H1 (cell line): ENCODE measurements at regions not wholly inside any gene's neighbourhood (a gene's known extent, or its start where the extent isn't known, plus 50 kb on each side); places are given as distances from the start of the nearest gene placed in this dataset.

Experiments used
- CTCF ChIA-PET: fragments of 300-600 bp; sonication (Branson Sonifier 250); formaldehyde crosslinking; loops from one replicate; lab custom pipeline; 2021; ENCODE audit not compliant: partially characterized antibody; lab: Charles Lee
- POLR2A ChIA-PET: fragments of 300-600 bp; sonication (Branson Sonifier 250); formaldehyde crosslinking; loops from one replicate; lab custom pipeline; 2021; ENCODE audit warnings: inconsistent platforms; ENCODE audit not compliant: partially characterized antibody; lab: Charles Lee
- DNase-seq, 2 experiments: peaks; one replicate each; pipeline versions ENCODE4 v3.0.0 to v3.0.0-alpha.2; 2010 to 2022; ENCODE audit warnings: low spot score in 2 of 2, low read depth in 1 of 2, mixed read lengths in 1 of 2
- FAIRE-seq: peaks from 2 replicates; lab custom pipeline; 2011; peaks lifted over from hg19 to GRCh38; lab: Jason Lieb, UNC
- H2AFZ ChIP-seq: 2 replicates; pipeline ENCODE4 v1.8.1; 2012; ENCODE audit warnings: low read length, inconsistent platforms
- H2AK5ac ChIP-seq: 2 replicates; pipeline ENCODE4 v1.6.1; 2013; ENCODE audit warnings: low read depth, low read length
- H2BK120ac ChIP-seq: replicated peaks from 2 replicates; pipeline ENCODE3; 2013; ENCODE audit warnings: low read depth, low read length, inconsistent platforms
- H2BK12ac ChIP-seq: 2 replicates; pipeline ENCODE4 v1.6.1; 2013; ENCODE audit warnings: low read depth, low read length
- H2BK15ac ChIP-seq: 2 replicates; pipeline ENCODE4 v1.6.1; 2013; ENCODE audit warnings: low read length
- H2BK20ac ChIP-seq: 2 replicates; pipeline ENCODE4 v1.6.1; 2013; ENCODE audit warnings: low read length
- H2BK5ac ChIP-seq: 2 replicates; pipeline ENCODE4 v1.6.1; 2013; ENCODE audit warnings: low read depth, low read length
- H3K14ac ChIP-seq: 2 replicates; pipeline ENCODE4 v1.6.1; 2013; ENCODE audit warnings: inconsistent platforms; ENCODE audit not compliant: insufficient read length
- H3K18ac ChIP-seq: 2 replicates; pipeline ENCODE4 v1.6.1; 2013; ENCODE audit warnings: low read length; ENCODE audit errors: extremely low read depth
- H3K23ac ChIP-seq: 2 replicates; pipeline ENCODE4 v1.6.1; 2013; ENCODE audit warnings: inconsistent platforms; ENCODE audit not compliant: insufficient read length
- H3K23me2 ChIP-seq: 2 replicates; pipeline ENCODE4 v1.6.1; 2013; ENCODE audit warnings: low read depth, low read length
- H3K27ac ChIP-seq: 2 replicates; pipeline ENCODE4 v1.6.1; 2011; ENCODE audit warnings: low read depth, low read length, inconsistent platforms
- H3K27me3 ChIP-seq, 4 experiments: replicated peaks in 1 of 4; 1 replicate in 1 of 4; 2 replicates in 3 of 4; pipeline versions ENCODE4 v1.6.1 to v1.8.1; 2011 to 2013; ENCODE audit warnings: low read length in 3 of 4, mild to moderate bottlenecking in 3 of 4, inconsistent platforms in 2 of 4, mixed read lengths in 2 of 4, moderate library complexity in 1 of 4; ENCODE audit not compliant: control insufficient read depth in 3 of 4, insufficient read depth in 3 of 4; ENCODE audit errors: extremely low read depth in 1 of 4
- H3K36me3 ChIP-seq, 4 experiments: 2 replicates each; pipeline versions ENCODE4 v1.6.1 to v1.8.1; 2011 to 2013; ENCODE audit warnings: mild to moderate bottlenecking in 4 of 4, low read length in 3 of 4, moderate library complexity in 2 of 4, control low read depth in 1 of 4, inconsistent platforms in 1 of 4; ENCODE audit not compliant: insufficient read depth in 4 of 4, control insufficient read depth in 2 of 4
- H3K4ac ChIP-seq: replicated peaks from 2 replicates; pipeline ENCODE3; 2013; ENCODE audit warnings: low read length, low read depth, mixed read lengths, inconsistent platforms; ENCODE audit not compliant: insufficient read length
- H3K4me1 ChIP-seq, 4 experiments: replicated peaks in 1 of 4; 1 replicate in 1 of 4; 2 replicates in 3 of 4; pipeline versions ENCODE4 v1.6.1 to v1.8.1; 2011 to 2013; ENCODE audit warnings: low read length in 3 of 4, inconsistent platforms in 2 of 4, mixed read lengths in 1 of 4; ENCODE audit not compliant: insufficient read depth in 4 of 4, control insufficient read depth in 3 of 4
- H3K4me2 ChIP-seq, 2 experiments: 2 replicates each; pipeline versions ENCODE4 v1.6.1 to v1.8.1; 2011 to 2013; ENCODE audit warnings: low read depth in 2 of 2, low read length in 2 of 2, control low read depth in 1 of 2, inconsistent platforms in 1 of 2, mild to moderate bottlenecking in 1 of 2; ENCODE audit not compliant: insufficient read depth in 1 of 2
- H3K4me3 ChIP-seq, 4 experiments: fragments of 200-600, 300-600 bp in 1 of 4; sonication (generic), shearing (Covaris generic), sonication (Bioruptor Twin) in 1 of 4; 2 replicates each; pipeline versions ENCODE4 v1.5.1 to v1.8.1; 2011 to 2016; ENCODE audit warnings: low read length in 4 of 4, low read depth in 3 of 4, control low read depth in 2 of 4, inconsistent platforms in 2 of 4, mild to moderate bottlenecking in 2 of 4, mixed read lengths in 1 of 4, moderate library complexity in 1 of 4; ENCODE audit not compliant: insufficient read depth in 2 of 4; ENCODE audit errors: extremely low read depth in 1 of 4
- H3K56ac ChIP-seq: replicated peaks from 2 replicates; pipeline ENCODE3; 2013; ENCODE audit warnings: low read depth, mild to moderate bottlenecking, mixed read lengths, low read length, inconsistent platforms; ENCODE audit not compliant: insufficient read length
- H3K79me1 ChIP-seq: 2 replicates; pipeline ENCODE4 v1.6.1; 2013; ENCODE audit warnings: low read depth, low read length, control low read depth
- H3K79me2 ChIP-seq, 2 experiments: 2 replicates each; pipeline versions ENCODE4 v1.6.1 to v1.8.1; 2012 to 2013; ENCODE audit warnings: low read length in 2 of 2, mild to moderate bottlenecking in 2 of 2, inconsistent platforms in 1 of 2; ENCODE audit not compliant: insufficient read depth in 2 of 2, control insufficient read depth in 1 of 2
- H3K9ac ChIP-seq, 4 experiments: replicated peaks in 1 of 4; 1 replicate in 1 of 4; 2 replicates in 3 of 4; pipeline versions ENCODE4 v1.6.1 to v1.8.1; 2011 to 2013; ENCODE audit warnings: low read depth in 3 of 4, low read length in 3 of 4, control low read depth in 2 of 4, mild to moderate bottlenecking in 2 of 4, moderate library complexity in 2 of 4, inconsistent platforms in 1 of 4; ENCODE audit errors: extremely low read depth in 1 of 4
- H3K9me3 ChIP-seq, 2 experiments: 2 replicates each; pipeline versions ENCODE4 v1.6.1 to v1.8.1; 2012 to 2013; ENCODE audit warnings: mild to moderate bottlenecking in 2 of 2, moderate library complexity in 2 of 2, control low read depth in 1 of 2, inconsistent platforms in 1 of 2, low read depth in 1 of 2, low read length in 1 of 2, mixed read lengths in 1 of 2; ENCODE audit not compliant: insufficient read depth in 2 of 2
- H4K20me1 ChIP-seq, 2 experiments: replicated peaks in 1 of 2; 2 replicates each; pipeline versions ENCODE3 to v1.8.1; 2011 to 2013; ENCODE audit warnings: inconsistent platforms in 2 of 2, low read length in 2 of 2, mild to moderate bottlenecking in 1 of 2; ENCODE audit not compliant: insufficient read depth in 2 of 2, control insufficient read depth in 1 of 2
- H4K5ac ChIP-seq: 2 replicates; pipeline ENCODE4 v1.6.1; 2013; ENCODE audit warnings: low read length, low read depth, mixed read lengths, inconsistent platforms; ENCODE audit not compliant: insufficient read length
- H4K8ac ChIP-seq: 2 replicates; pipeline ENCODE4 v1.8.0; 2013; ENCODE audit warnings: mild to moderate bottlenecking, moderate library complexity, low read length, inconsistent platforms; ENCODE audit not compliant: insufficient read depth; ENCODE audit errors: extremely low read depth
- H4K91ac ChIP-seq: replicated peaks from 2 replicates; pipeline ENCODE3; 2013; ENCODE audit warnings: low read length, mixed read lengths, inconsistent platforms; ENCODE audit not compliant: insufficient read length
- SIN3A ChIP-seq, 2 experiments: IDR thresholded peaks in 1 of 2; conservative IDR thresholded peaks in 1 of 2; 2 replicates each; pipeline ENCODE4 v1.6.1; 2011 to 2012; ENCODE audit warnings: low read length in 2 of 2, improper control_type of control experiment in 1 of 2, low read depth in 1 of 2, mild to moderate bottlenecking in 1 of 2
- TAF7 ChIP-seq: optimal IDR thresholded peaks from 2 replicates; pipeline ENCODE3; 2011; ENCODE audit warnings: low read depth, mild to moderate bottlenecking, inconsistent platforms, low read length, moderate library complexity, borderline replicate concordance
- YY1 ChIP-seq: IDR thresholded peaks from 2 replicates; pipeline ENCODE4 v1.6.1; 2011; ENCODE audit warnings: low read depth, mild to moderate bottlenecking, low read length
- WGBS, 2 experiments: shearing (Covaris generic) in 1 of 2; methylation state at CpG; one replicate each; pipeline versions ENCODE4 v1.1.6 to v1.1.7; 2013 to 2015; ENCODE audit warnings: low lambda C conversion rate in 2 of 2, mixed read lengths in 2 of 2, inconsistent platforms in 1 of 2, low coverage in 1 of 2, missing lambda C conversion rate in 1 of 2; ENCODE audit not compliant: insufficient replicate concordance in 2 of 2, insufficient coverage in 1 of 2, insufficient read length in 1 of 2; ENCODE audit errors: extremely low coverage in 1 of 2, missing lambda C conversion rate in 1 of 2; 5-methylcytosine and 5-hydroxymethylcytosine counted together
- TF ChIP-seq, protein P1 (sequence below), 3 experiments: IDR thresholded peaks; 1 replicate in 2 of 3; 2 replicates in 1 of 3; pipeline versions ENCODE4 v1.5.1 to v1.6.1; 2011; ENCODE audit warnings: low read length in 3 of 3, mild to moderate bottlenecking in 3 of 3, inconsistent platforms in 2 of 3, low read depth in 1 of 3, moderate library complexity in 1 of 3; ENCODE audit not compliant: insufficient read depth in 1 of 3; ENCODE audit errors: control extremely low read depth in 1 of 3

DNA sequence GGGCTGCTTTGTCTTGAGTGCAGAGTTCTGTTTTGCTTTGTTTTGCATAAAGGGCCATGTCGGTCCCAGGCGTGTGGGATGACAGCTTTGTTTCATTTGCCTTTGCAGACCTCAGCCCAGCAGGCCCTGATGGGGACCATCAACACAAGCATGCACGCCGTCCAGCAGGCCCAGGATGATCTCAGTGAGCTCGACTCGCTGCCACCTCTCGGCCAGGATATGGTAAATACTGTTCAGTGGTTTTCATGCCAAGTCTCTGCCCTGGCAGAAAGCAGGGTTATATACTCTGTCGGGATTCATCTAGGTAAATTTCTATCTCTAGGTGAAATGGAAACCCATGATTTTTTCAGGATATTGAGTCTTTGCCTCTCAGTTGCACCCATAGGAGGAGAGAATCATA, 343.9 kb upstream of the TPM1 start:
- H3K18ac ChIP-seq, result no peak overlapping the region
- no peak overlapping the region for H4K91ac ChIP-seq
- CTCF ChIA-PET, result interaction anchor here (0.6 to 2.3 kb wide), 6 partner anchors 10 to 79 kb away, joined by 3 to 9 read pairs (median 4); no protein-coding TSS in a partner anchor
- TF ChIP-seq YY1 (no peak), SIN3A (conservative IDR thresholded peaks at IDR 0.05 in 1 of 2, IDR thresholded peaks at IDR 0.05 in 1 of 2; ENCODE audit: low read depth in 1 of 2, low read length in 2 of 2) (no peak), TAF7 (no peak)
- TF ChIP-seq, protein P1, sequence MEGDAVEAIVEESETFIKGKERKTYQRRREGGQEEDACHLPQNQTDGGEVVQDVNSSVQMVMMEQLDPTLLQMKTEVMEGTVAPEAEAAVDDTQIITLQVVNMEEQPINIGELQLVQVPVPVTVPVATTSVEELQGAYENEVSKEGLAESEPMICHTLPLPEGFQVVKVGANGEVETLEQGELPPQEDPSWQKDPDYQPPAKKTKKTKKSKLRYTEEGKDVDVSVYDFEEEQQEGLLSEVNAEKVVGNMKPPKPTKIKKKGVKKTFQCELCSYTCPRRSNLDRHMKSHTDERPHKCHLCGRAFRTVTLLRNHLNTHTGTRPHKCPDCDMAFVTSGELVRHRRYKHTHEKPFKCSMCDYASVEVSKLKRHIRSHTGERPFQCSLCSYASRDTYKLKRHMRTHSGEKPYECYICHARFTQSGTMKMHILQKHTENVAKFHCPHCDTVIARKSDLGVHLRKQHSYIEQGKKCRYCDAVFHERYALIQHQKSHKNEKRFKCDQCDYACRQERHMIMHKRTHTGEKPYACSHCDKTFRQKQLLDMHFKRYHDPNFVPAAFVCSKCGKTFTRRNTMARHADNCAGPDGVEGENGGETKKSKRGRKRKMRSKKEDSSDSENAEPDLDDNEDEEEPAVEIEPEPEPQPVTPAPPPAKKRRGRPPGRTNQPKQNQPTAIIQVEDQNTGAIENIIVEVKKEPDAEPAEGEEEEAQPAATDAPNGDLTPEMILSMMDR (IDR thresholded peaks at IDR 0.05; ENCODE audit: control extremely low read depth in 1 of 3, insufficient read depth in 1 of 3, low read depth in 1 of 3, low read length in 3 of 3), result no peak

More for the DNA sequence above, 343.9 kb upstream of the TPM1 start:
- H2AK5ac ChIP-seq, result no peak overlapping the region
- H3K23me2 ChIP-seq, result no peaks in the 10 kb centered on the region
- no peak overlapping the region for H3K4me2 ChIP-seq
- H4K8ac ChIP-seq, result no peak overlapping the region
- no peak for FAIRE-seq
- H2BK20ac ChIP-seq, result no peak overlapping the region
- 86% methylated on average over 8 of the region's 8 CpGs; no CpG with 5 or more reads in 1 of the 2 experiments for WGBS, 2 experiments
- H3K14ac ChIP-seq, result no peak overlapping the region
- no peak overlapping the region for H2BK12ac ChIP-seq
- no peak overlapping the region for H3K9ac ChIP-seq
- H3K27me3 ChIP-seq, result no peaks in the 10 kb centered on the region
- no peak overlapping the region for H3K4me3 ChIP-seq
- H3K4me1 ChIP-seq, result no peaks in the 10 kb centered on the region
- H2AFZ ChIP-seq, result no peak overlapping the region
- no peak overlapping the region for H2BK120ac ChIP-seq
- H3K36me3 ChIP-seq, result peaks cover 0 to 9% (median 0%) of the 10 kb centered on the region in 4 experiments; a peak in 2 of 8 replicates
- POLR2A ChIA-PET, result interaction anchor here (0.8 kb wide), 1 partner anchor 11 kb away, joined by 4 read pairs; no protein-coding TSS in a partner anchor
- no peaks in the 10 kb centered on the region for H3K79me1 ChIP-seq
- H3K27ac ChIP-seq, result no peak overlapping the region
- no peak for DNase-seq
- no peaks in the 10 kb centered on the region for H3K9me3 ChIP-seq
- no peaks in the 10 kb centered on the region for H4K20me1 ChIP-seq
- no peaks in the 10 kb centered on the region for H3K79me2 ChIP-seq
- no peak overlapping the region for H2BK5ac ChIP-seq
- no peak overlapping the region for H2BK15ac ChIP-seq
- H3K23ac ChIP-seq, result no peak overlapping the region
- no peak overlapping the region for H3K56ac ChIP-seq
- no peak overlapping the region for H4K5ac ChIP-seq
- H3K4ac ChIP-seq, result no peak overlapping the region
